ENCODE measurements at regions not wholly inside any gene's neighbourhood (a gene's known extent, or its start where the extent isn't known, plus 50 kb on each side); places are given as distances from the start of the nearest gene placed in this dataset.

DNA sequence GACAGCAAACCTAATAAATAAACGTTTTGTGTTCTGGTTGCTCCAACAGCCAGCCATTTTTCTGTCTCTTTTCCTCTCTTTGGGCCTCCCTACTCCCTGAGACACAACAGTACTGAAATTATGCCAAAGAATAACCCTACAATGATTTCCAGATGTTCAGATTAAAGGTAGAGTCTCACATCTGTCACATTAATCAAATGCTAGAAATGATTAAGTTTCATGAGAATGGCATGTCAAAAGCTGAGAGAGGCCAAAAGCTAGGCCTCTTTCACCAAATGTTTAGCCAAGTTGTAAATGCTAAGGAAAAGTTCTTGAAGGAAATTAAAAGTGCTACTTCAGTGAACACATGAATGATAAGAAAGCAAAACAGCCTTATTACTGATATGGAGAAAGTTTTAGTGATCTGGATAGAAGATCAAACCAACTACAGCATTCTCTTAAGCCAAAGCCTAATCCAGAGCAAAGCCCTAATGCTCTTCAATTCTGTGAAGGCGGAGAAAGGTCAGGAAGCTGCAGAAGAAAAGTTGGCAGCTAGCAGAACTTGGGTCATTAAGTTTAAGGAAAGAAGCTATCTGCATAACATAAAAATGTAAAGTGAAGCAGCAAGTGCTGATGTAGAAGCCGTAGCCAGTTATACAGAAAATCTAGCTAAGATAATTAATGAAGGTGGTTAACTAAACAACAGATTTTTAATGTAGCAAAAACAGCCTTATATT lies 182.1 kb upstream of the NUDT6 start:
- Histone ChIP-seq H3K36me3 (no peaks in the 10 kb centered on the region), H3K4me1 (ENCODE audit: control insufficient read depth in 1 of 2, insufficient read depth in 1 of 2, low read depth in 1 of 2, low read length in 1 of 2) (no peaks in the 10 kb centered on the region), H3K27ac (no peak overlapping the region), H3K27me3 (no peaks in the 10 kb centered on the region), H3K4me3 (ENCODE audit: low read depth in 1 of 2, low read length in 1 of 2) (no peak overlapping the region), H3K9me3 (no peaks in the 10 kb centered on the region)
- TF ChIP-seq, protein P1, sequence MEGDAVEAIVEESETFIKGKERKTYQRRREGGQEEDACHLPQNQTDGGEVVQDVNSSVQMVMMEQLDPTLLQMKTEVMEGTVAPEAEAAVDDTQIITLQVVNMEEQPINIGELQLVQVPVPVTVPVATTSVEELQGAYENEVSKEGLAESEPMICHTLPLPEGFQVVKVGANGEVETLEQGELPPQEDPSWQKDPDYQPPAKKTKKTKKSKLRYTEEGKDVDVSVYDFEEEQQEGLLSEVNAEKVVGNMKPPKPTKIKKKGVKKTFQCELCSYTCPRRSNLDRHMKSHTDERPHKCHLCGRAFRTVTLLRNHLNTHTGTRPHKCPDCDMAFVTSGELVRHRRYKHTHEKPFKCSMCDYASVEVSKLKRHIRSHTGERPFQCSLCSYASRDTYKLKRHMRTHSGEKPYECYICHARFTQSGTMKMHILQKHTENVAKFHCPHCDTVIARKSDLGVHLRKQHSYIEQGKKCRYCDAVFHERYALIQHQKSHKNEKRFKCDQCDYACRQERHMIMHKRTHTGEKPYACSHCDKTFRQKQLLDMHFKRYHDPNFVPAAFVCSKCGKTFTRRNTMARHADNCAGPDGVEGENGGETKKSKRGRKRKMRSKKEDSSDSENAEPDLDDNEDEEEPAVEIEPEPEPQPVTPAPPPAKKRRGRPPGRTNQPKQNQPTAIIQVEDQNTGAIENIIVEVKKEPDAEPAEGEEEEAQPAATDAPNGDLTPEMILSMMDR (IDR thresholded peaks at IDR 0.05): no peak

GRCh38 chr4:123105026-123105420 lies 182.6 kb upstream of the NUDT6 start:
- Histone ChIP-seq H3K9me3 (no peaks in the 10 kb centered on the region), H3K36me3 (no peaks in the 10 kb centered on the region), H3K27ac (no peak overlapping the region), H3K4me3 (ENCODE audit: low read depth in 1 of 2, low read length in 1 of 2) (no peak overlapping the region), H3K27me3 (no peaks in the 10 kb centered on the region), H3K4me1 (ENCODE audit: control insufficient read depth in 1 of 2, insufficient read depth in 1 of 2, low read depth in 1 of 2, low read length in 1 of 2) (no peaks in the 10 kb centered on the region)
- TF ChIP-seq, protein P1 (IDR thresholded peaks at IDR 0.05): no peak

GRCh38 chr4:123106747-123107146 lies 184.3 kb upstream of the NUDT6 start:
- no peaks in the 10 kb centered on the region for H3K36me3 ChIP-seq
- no peaks in the 10 kb centered on the region for H3K9me3 ChIP-seq
- H3K27ac ChIP-seq: no peak overlapping the region
- H3K4me3 ChIP-seq (ENCODE audit: low read depth in 1 of 2, low read length in 1 of 2): no peak overlapping the region
- no peaks in the 10 kb centered on the region for H3K4me1 ChIP-seq (ENCODE audit: control insufficient read depth in 1 of 2, insufficient read depth in 1 of 2, low read depth in 1 of 2, low read length in 1 of 2)
- TF ChIP-seq, protein P1 (IDR thresholded peaks at IDR 0.05): no peak
- no peaks in the 10 kb centered on the region for H3K27me3 ChIP-seq

- H3K27me3 ChIP-seq: no peaks in the 10 kb centered on the region
- H3K36me3 ChIP-seq: no peaks in the 10 kb centered on the region
- TF ChIP-seq, protein P1 (IDR thresholded peaks at IDR 0.05): no peak
Observed at GRCh38 chr4:123107444-123108252, 185.3 kb upstream of the NUDT6 start.

GRCh38 chr4:123109139-123109538 lies 186.7 kb upstream of the NUDT6 start:
- Histone ChIP-seq H3K4me3 (ENCODE audit: low read depth in 1 of 2, low read length in 1 of 2) (no peak overlapping the region), H3K9me3 (no peaks in the 10 kb centered on the region), H3K27me3 (no peaks in the 10 kb centered on the region), H3K4me1 (ENCODE audit: control insufficient read depth in 1 of 2, insufficient read depth in 1 of 2, low read depth in 1 of 2, low read length in 1 of 2) (no peaks in the 10 kb centered on the region), H3K27ac (no peak overlapping the region), H3K36me3 (no peaks in the 10 kb centered on the region)
- TF ChIP-seq, protein P1 (IDR thresholded peaks at IDR 0.05): no peak

More at GRCh38 chr4:123107444-123108252, 185.3 kb upstream of the NUDT6 start:
- H3K4me1 ChIP-seq (ENCODE audit: control insufficient read depth in 1 of 2, insufficient read depth in 1 of 2, low read depth in 1 of 2, low read length in 1 of 2): no peaks in the 10 kb centered on the region
- H3K9me3 ChIP-seq: no peaks in the 10 kb centered on the region
- no peak overlapping the region for H3K27ac ChIP-seq
- no peak overlapping the region for H3K4me3 ChIP-seq (ENCODE audit: low read depth in 1 of 2, low read length in 1 of 2)
